H1 (cell line): ENCODE measurements at regions not wholly inside any gene's neighbourhood (a gene's known extent, or its start where the extent isn't known, plus 50 kb on each side); places are given as distances from the start of the nearest gene placed in this dataset.

Experiments used
- CTCF ChIP-seq, 3 experiments: IDR thresholded peaks; 1 replicate in 2 of 3; 2 replicates in 1 of 3; pipeline versions ENCODE4 v1.5.1 to v1.6.1; 2011; ENCODE audit warnings: low read length in 3 of 3, mild to moderate bottlenecking in 3 of 3, inconsistent platforms in 2 of 3, low read depth in 1 of 3, moderate library complexity in 1 of 3; ENCODE audit not compliant: insufficient read depth in 1 of 3; ENCODE audit errors: control extremely low read depth in 1 of 3
- EP300 ChIP-seq, 2 experiments: IDR thresholded peaks; 1 replicate in 1 of 2; 2 replicates in 1 of 2; pipeline ENCODE4 v1.6.1; 2011 to 2012; ENCODE audit warnings: low read depth in 2 of 2, low read length in 2 of 2, mild to moderate bottlenecking in 2 of 2, borderline replicate concordance in 1 of 2, inconsistent platforms in 1 of 2, moderate library complexity in 1 of 2
- HDAC6 ChIP-seq: IDR thresholded peaks from one replicate; pipeline ENCODE4 v1.7.1; 2012; ENCODE audit warnings: low read depth, mild to moderate bottlenecking, inconsistent platforms, low read length, moderate library complexity
- SP1 ChIP-seq: IDR thresholded peaks from 2 replicates; pipeline ENCODE4 v1.6.1; 2011; ENCODE audit warnings: low read depth, low read length
- USF2 ChIP-seq: IDR thresholded peaks from 2 replicates; pipeline ENCODE4 v1.6.1; 2011; ENCODE audit warnings: low read length, improper control_type of control experiment
- ZNF274 ChIP-seq: IDR thresholded peaks from 2 replicates; pipeline ENCODE4 v1.7.0; 2012; ENCODE audit warnings: low read length, borderline replicate concordance; ENCODE audit errors: extremely low read depth

GRCh38 chr16:59611556-59611955 lies 877.4 kb upstream of the GOT2 start:
- TF ChIP-seq HDAC6 (no peak), EP300 (IDR thresholded peaks at IDR 0.05; ENCODE audit: borderline replicate concordance in 1 of 2, low read depth in 2 of 2, low read length in 2 of 2) (no peak), CTCF (IDR thresholded peaks at IDR 0.05; ENCODE audit: control extremely low read depth in 1 of 3, insufficient read depth in 1 of 3, low read depth in 1 of 3, low read length in 3 of 3) (no peak), ZNF274 (no peak), SP1 (no peak), USF2 (no peak)
